Mesenchymal stem cell (in vitro differentiated cells and primary cell): ENCODE measurements at regions not wholly inside any gene's neighbourhood (a gene's known extent, or its start where the extent isn't known, plus 50 kb on each side); places are given as distances from the start of the nearest gene placed in this dataset.

ENCODE experiments used
- DNase-seq: peaks from one replicate; pipeline ENCODE4 v3.0.0-alpha.2; 2013
- H2AFZ ChIP-seq: one replicate; pipeline ENCODE4 v1.6.1; 2013; ENCODE audit warnings: low read depth, mild to moderate bottlenecking, control low read depth, inconsistent platforms, low read length, moderate library complexity
- H2AK5ac ChIP-seq: 2 replicates; pipeline ENCODE4 v1.6.1; 2013; ENCODE audit warnings: low read length, moderate library complexity, mild to moderate bottlenecking, inconsistent platforms; ENCODE audit not compliant: severe bottlenecking
- H2BK120ac ChIP-seq: one replicate; pipeline ENCODE4 v1.6.1; 2013; ENCODE audit warnings: low read depth, mild to moderate bottlenecking, inconsistent platforms, low read length, moderate library complexity
- H2BK12ac ChIP-seq, 2 experiments: one replicate each; pipeline ENCODE4 v1.6.1; 2013; ENCODE audit warnings: inconsistent platforms in 2 of 2, low read length in 2 of 2, mild to moderate bottlenecking in 2 of 2, moderate library complexity in 2 of 2, control low read depth in 1 of 2
- H2BK15ac ChIP-seq: one replicate; pipeline ENCODE4 v1.6.1; 2013; ENCODE audit warnings: mild to moderate bottlenecking, low read depth, inconsistent platforms; ENCODE audit not compliant: poor library complexity, severe bottlenecking
- H2BK5ac ChIP-seq: 2 replicates; pipeline ENCODE4 v1.6.1; 2013; ENCODE audit warnings: low read depth, mild to moderate bottlenecking, low read length, control low read depth, inconsistent platforms; ENCODE audit not compliant: poor library complexity, severe bottlenecking
- H3K14ac ChIP-seq, 2 experiments: one replicate each; pipeline ENCODE4 v1.6.1; 2013; ENCODE audit warnings: inconsistent platforms in 2 of 2, low read length in 2 of 2, control low read depth in 1 of 2, mild to moderate bottlenecking in 1 of 2, moderate library complexity in 1 of 2
- H3K18ac ChIP-seq, 2 experiments: one replicate each; pipeline ENCODE4 v1.6.1; 2013; ENCODE audit warnings: inconsistent platforms in 2 of 2, low read length in 2 of 2, control low read depth in 1 of 2, low read depth in 1 of 2, mild to moderate bottlenecking in 1 of 2
- H3K23ac ChIP-seq, 2 experiments: one replicate each; pipeline ENCODE4 v1.6.1; 2013; ENCODE audit warnings: inconsistent platforms in 2 of 2, low read length in 2 of 2, mild to moderate bottlenecking in 2 of 2, moderate library complexity in 2 of 2, control low read depth in 1 of 2
- H3K27ac ChIP-seq: 2 replicates; pipeline ENCODE4 v1.5.1; 2013; ENCODE audit warnings: mild to moderate bottlenecking, moderate library complexity, low read length, control low read depth, inconsistent platforms; ENCODE audit not compliant: poor library complexity, severe bottlenecking
- H3K27me3 ChIP-seq, 2 experiments: 2 replicates each; pipeline versions ENCODE4 v1.6.1 to v1.7.0; 2013; ENCODE audit warnings: low read length in 2 of 2, mild to moderate bottlenecking in 2 of 2, moderate library complexity in 2 of 2, control low read depth in 1 of 2, inconsistent platforms in 1 of 2; ENCODE audit not compliant: control insufficient read depth in 1 of 2, insufficient read depth in 1 of 2
- H3K36me3 ChIP-seq, 2 experiments: 2 replicates each; pipeline versions ENCODE4 v1.6.1 to v1.7.0; 2013; ENCODE audit warnings: low read length in 2 of 2, control low read depth in 1 of 2, inconsistent platforms in 1 of 2, low read depth in 1 of 2, mild to moderate bottlenecking in 1 of 2; ENCODE audit not compliant: insufficient read depth in 2 of 2, control insufficient read depth in 1 of 2
- H3K4ac ChIP-seq, 2 experiments: one replicate each; pipeline ENCODE4 v1.6.1; 2013; ENCODE audit warnings: inconsistent platforms in 2 of 2, low read length in 2 of 2, mild to moderate bottlenecking in 2 of 2, moderate library complexity in 2 of 2, control low read depth in 1 of 2, low read depth in 1 of 2
- H3K4me1 ChIP-seq: 2 replicates; pipeline ENCODE4 v1.6.1; 2013; ENCODE audit warnings: low read depth, low read length, control low read depth; ENCODE audit not compliant: control insufficient read depth, insufficient read depth
- H3K4me2 ChIP-seq: 2 replicates; pipeline ENCODE4 v1.6.1; 2013; ENCODE audit warnings: low read length, mild to moderate bottlenecking, inconsistent platforms; ENCODE audit not compliant: poor library complexity, severe bottlenecking
- H3K4me3 ChIP-seq, 2 experiments: 2 replicates each; pipeline versions ENCODE4 v1.5.1 to v1.7.0; 2013; ENCODE audit warnings: low read length in 2 of 2, mild to moderate bottlenecking in 2 of 2, control low read depth in 1 of 2, low read depth in 1 of 2; ENCODE audit not compliant: insufficient read depth in 1 of 2
- H3K79me1 ChIP-seq: replicated peaks from 2 replicates; pipeline ENCODE4 v1.6.1; 2013; ENCODE audit warnings: mild to moderate bottlenecking, control low read depth, low read length, inconsistent platforms; ENCODE audit not compliant: poor library complexity, severe bottlenecking
- H3K9ac ChIP-seq: 2 replicates; pipeline ENCODE4 v1.7.0; 2013; ENCODE audit warnings: mild to moderate bottlenecking, low read length, moderate library complexity
- H3K9me3 ChIP-seq: 2 replicates; pipeline ENCODE4 v1.7.0; 2013; ENCODE audit warnings: mild to moderate bottlenecking, low read length; ENCODE audit not compliant: control insufficient read depth
- H4K8ac ChIP-seq: one replicate; pipeline ENCODE4 v1.6.1; 2013; ENCODE audit warnings: inconsistent platforms, mild to moderate bottlenecking, low read length, moderate library complexity
- H4K91ac ChIP-seq: one replicate; pipeline ENCODE4 v1.6.1; 2013; ENCODE audit warnings: mild to moderate bottlenecking, low read length, inconsistent platforms
- WGBS: methylation state at CpG from one replicate; pipeline ENCODE4 v1.1.7; 2013; ENCODE audit warnings: mixed read lengths; 5-methylcytosine and 5-hydroxymethylcytosine counted together

DNA sequence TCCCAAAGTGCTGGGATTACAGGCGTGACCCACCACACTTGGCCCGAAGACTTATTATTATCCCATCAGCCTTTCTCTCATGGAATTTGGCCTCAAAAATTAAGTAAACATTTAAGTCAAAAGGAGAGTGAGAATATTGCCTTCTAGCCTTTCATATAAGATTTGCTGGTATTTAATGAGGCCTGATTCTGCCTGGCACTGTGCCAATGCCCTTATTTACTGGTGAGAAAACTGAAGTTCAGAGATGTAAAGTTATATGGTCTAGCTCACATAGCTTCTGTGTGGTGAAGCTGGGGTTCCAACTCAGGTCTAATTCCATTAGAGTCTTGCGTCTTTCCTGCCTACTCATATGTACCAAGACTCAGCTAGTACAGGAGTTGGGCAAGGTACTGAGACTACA is 260.2 kb downstream of the SDHAF3 start:
- Histone ChIP-seq H4K8ac (no peak overlapping the region), H3K4me2 (no peak overlapping the region), H3K79me1 (no peaks in the 10 kb centered on the region), H2BK5ac (no peak overlapping the region), H2BK120ac (no peak overlapping the region), H4K91ac (no peak overlapping the region), H2BK15ac (no peak overlapping the region), H3K27me3 (no peaks in the 10 kb centered on the region), H2AK5ac (no peak overlapping the region), H3K23ac (no peak overlapping the region), H2AFZ (no peak overlapping the region), H3K14ac (no peak overlapping the region), H3K4me3 (no peak overlapping the region), H3K36me3 (no peaks in the 10 kb centered on the region), H2BK12ac (no peak overlapping the region), H3K4ac (no peak overlapping the region), H3K4me1 (no peaks in the 10 kb centered on the region), H3K27ac (no peak overlapping the region), H3K9ac (no peak overlapping the region), H3K18ac (no peak overlapping the region), H3K9me3 (peaks cover 8% of the 10 kb centered on the region)
- no CpG with 5 or more reads among the region's 3 CpGs for WGBS
- no peak for DNase-seq

- Histone ChIP-seq H4K91ac (no peak overlapping the region), H3K14ac (no peak overlapping the region), H3K4me3 (no peak overlapping the region), H3K36me3 (no peaks in the 10 kb centered on the region), H3K9ac (no peak overlapping the region), H3K4ac (no peak overlapping the region), H3K79me1 (no peaks in the 10 kb centered on the region), H4K8ac (no peak overlapping the region), H2AFZ (no peak overlapping the region), H3K4me2 (no peak overlapping the region), H3K18ac (no peak overlapping the region), H2BK15ac (no peak overlapping the region), H3K4me1 (no peaks in the 10 kb centered on the region), H2BK5ac (no peak overlapping the region), H3K27me3 (no peaks in the 10 kb centered on the region), H2BK12ac (no peak overlapping the region), H3K9me3 (peaks cover 4% of the 10 kb centered on the region), H3K27ac (no peak overlapping the region), H2AK5ac (no peak overlapping the region), H2BK120ac (no peak overlapping the region), H3K23ac (no peak overlapping the region)
- 73% methylated on average over 3 of the region's 4 CpGs for WGBS
- DNase-seq = no peak
These were observed 264.5 kb downstream of the SDHAF3 start for GRCh38 chr7:97381815-97382554.

GRCh38 chr7:97390052-97390451 is 272.6 kb downstream of the SDHAF3 start:
- no peak overlapping the region for H4K8ac ChIP-seq

GRCh38 chr7:97390915-97391593 is 273.6 kb downstream of the SDHAF3 start:
- no peak overlapping the region for H2AFZ ChIP-seq
- no peak overlapping the region for H2BK120ac ChIP-seq
- H3K23ac ChIP-seq = no peak overlapping the region
- no peak overlapping the region for H4K91ac ChIP-seq
- H3K9me3 ChIP-seq = peaks cover 6% of the 10 kb centered on the region
- no peak overlapping the region for H3K18ac ChIP-seq
- H3K27ac ChIP-seq = no peak overlapping the region
- H3K14ac ChIP-seq = no peak overlapping the region
- no peaks in the 10 kb centered on the region for H3K36me3 ChIP-seq
- DNase-seq = no peak
- no peaks in the 10 kb centered on the region for H3K4me1 ChIP-seq
- no peak overlapping the region for H3K4me2 ChIP-seq
- no peak overlapping the region for H2BK12ac ChIP-seq
- no peak overlapping the region for H4K8ac ChIP-seq
- H3K4ac ChIP-seq = no peak overlapping the region
- no peak overlapping the region for H3K9ac ChIP-seq
- no peak overlapping the region for H3K4me3 ChIP-seq
- H2BK15ac ChIP-seq = no peak overlapping the region
- no peaks in the 10 kb centered on the region for H3K27me3 ChIP-seq
- no peak overlapping the region for H2BK5ac ChIP-seq
- WGBS = 76% methylated on average over 4 of the region's 4 CpGs
- H3K79me1 ChIP-seq = no peaks in the 10 kb centered on the region
- H2AK5ac ChIP-seq = no peak overlapping the region

More at GRCh38 chr7:97390052-97390451, 272.6 kb downstream of the SDHAF3 start:
- Histone ChIP-seq H3K9ac (no peak overlapping the region), H3K9me3 (peaks cover 10% of the 10 kb centered on the region), H2AK5ac (no peak overlapping the region), H3K4me3 (no peak overlapping the region), H2BK120ac (no peak overlapping the region), H3K4ac (no peak overlapping the region), H3K36me3 (no peaks in the 10 kb centered on the region), H3K18ac (no peak overlapping the region), H3K27ac (no peak overlapping the region), H3K4me1 (no peaks in the 10 kb centered on the region), H3K23ac (no peak overlapping the region), H3K14ac (no peak overlapping the region), H3K79me1 (no peaks in the 10 kb centered on the region), H2AFZ (no peak overlapping the region), H2BK12ac (no peak overlapping the region), H3K27me3 (no peaks in the 10 kb centered on the region), H2BK5ac (no peak overlapping the region), H4K91ac (no peak overlapping the region), H2BK15ac (no peak overlapping the region), H3K4me2 (no peak overlapping the region)
- 77% methylated on average over 5 of the region's 6 CpGs for WGBS
- DNase-seq = no peak
